ENCODE measurements at regions not wholly inside any gene's neighbourhood (a gene's known extent, or its start where the extent isn't known, plus 50 kb on each side); places are given as distances from the start of the nearest gene placed in this dataset.

GRCh38 chr5:52731274-52732027 lies 56.3 kb upstream of the ITGA1 start:
- Histone ChIP-seq H3K27me3 (ENCODE audit: insufficient read depth, low read depth, low read length) (no peaks in the 10 kb centered on the region), H3K9me2 (ENCODE audit: insufficient read depth, low read length) (no peaks in the 10 kb centered on the region), H3F3A (ENCODE audit: insufficient read depth, low read length, poor library complexity, severe bottlenecking) (no peaks in the 10 kb centered on the region), H3K4me2 (ENCODE audit: low read length) (no peak overlapping the region), H4K20me1 (ENCODE audit: insufficient read depth) (no peaks in the 10 kb centered on the region), H3K36me3 (ENCODE audit: insufficient read depth, low read length) (no peaks in the 10 kb centered on the region), H3K4me3 (ENCODE audit: low read length) (no peak overlapping the region), H3K9me3 (ENCODE audit: low read length) (no peaks in the 10 kb centered on the region), H2AFZ (ENCODE audit: low read depth, low read length) (no peak overlapping the region), H3K9ac (ENCODE audit: low read length) (no peak overlapping the region), H3K27ac (ENCODE audit: low read length) (no peak overlapping the region), H3K79me2 (replicated peaks; ENCODE audit: insufficient read depth, low read length) (no peaks in the 10 kb centered on the region)
- no peak for TF ChIP-seq SMC3 (conservative IDR thresholded peaks at IDR 0.05; ENCODE audit: poor library complexity)
- no peak for TF ChIP-seq EP300 (conservative IDR thresholded peaks at IDR 0.05; ENCODE audit: poor library complexity, severe bottlenecking)
- no peak for TF ChIP-seq REST (IDR thresholded peaks at IDR 0.05; ENCODE audit: borderline replicate concordance)
- no peak for TF ChIP-seq EZH2 (IDR thresholded peaks at IDR 0.05; ENCODE audit: borderline replicate concordance, insufficient read depth, low read length, poor library complexity, severe bottlenecking)
- TF ChIP-seq CTCF (IDR thresholded peaks at IDR 0.05; ENCODE audit: poor library complexity, severe bottlenecking): no peak
- TF ChIP-seq POLR2AphosphoS5 (IDR thresholded peaks at IDR 0.05): no peak
- no peak for TF ChIP-seq TAF1 (IDR thresholded peaks at IDR 0.05; ENCODE audit: low read depth)
- TF ChIP-seq MXI1 (conservative IDR thresholded peaks at IDR 0.05; ENCODE audit: poor library complexity, severe bottlenecking): no peak
- TF ChIP-seq RAD21 (conservative IDR thresholded peaks at IDR 0.05): no peak

GRCh38 chr5:52734557-52734956 lies 53.2 kb upstream of the ITGA1 start:
- Histone ChIP-seq H3K27me3 (ENCODE audit: insufficient read depth, low read depth, low read length) (no peaks in the 10 kb centered on the region), H3K4me3 (ENCODE audit: low read length) (no peak overlapping the region), H3K9ac (ENCODE audit: low read length) (no peak overlapping the region), H3K9me2 (ENCODE audit: insufficient read depth, low read length) (no peaks in the 10 kb centered on the region), H3F3A (ENCODE audit: insufficient read depth, low read length, poor library complexity, severe bottlenecking) (no peaks in the 10 kb centered on the region), H3K79me2 (replicated peaks; ENCODE audit: insufficient read depth, low read length) (no peaks in the 10 kb centered on the region), H2AFZ (ENCODE audit: low read depth, low read length) (no peak overlapping the region), H4K20me1 (ENCODE audit: insufficient read depth) (no peaks in the 10 kb centered on the region), H3K9me3 (ENCODE audit: low read length) (no peaks in the 10 kb centered on the region), H3K36me3 (ENCODE audit: insufficient read depth, low read length) (no peaks in the 10 kb centered on the region), H3K27ac (ENCODE audit: low read length) (no peak overlapping the region), H3K4me2 (ENCODE audit: low read length) (no peak overlapping the region)
- TF ChIP-seq TAF1 (IDR thresholded peaks at IDR 0.05; ENCODE audit: low read depth) (no peak), EZH2 (IDR thresholded peaks at IDR 0.05; ENCODE audit: borderline replicate concordance, insufficient read depth, low read length, poor library complexity, severe bottlenecking) (no peak), MXI1 (conservative IDR thresholded peaks at IDR 0.05; ENCODE audit: poor library complexity, severe bottlenecking) (no peak), EP300 (conservative IDR thresholded peaks at IDR 0.05; ENCODE audit: poor library complexity, severe bottlenecking) (no peak), SMC3 (conservative IDR thresholded peaks at IDR 0.05; ENCODE audit: poor library complexity) (no peak), CTCF (IDR thresholded peaks at IDR 0.05; ENCODE audit: poor library complexity, severe bottlenecking) (no peak), POLR2AphosphoS5 (IDR thresholded peaks at IDR 0.05) (no peak), RAD21 (conservative IDR thresholded peaks at IDR 0.05) (no peak), REST (IDR thresholded peaks at IDR 0.05; ENCODE audit: borderline replicate concordance) (no peak)
